GM12865 (cell line): ENCODE measurements at regions not wholly inside any gene's neighbourhood (a gene's known extent, or its start where the extent isn't known, plus 50 kb on each side); places are given as distances from the start of the nearest gene placed in this dataset.

Experiments used
- DNase-seq: peaks from one replicate; pipeline ENCODE4 v3.0.0; 2010; ENCODE audit warnings: low read depth
- H3K4me3 ChIP-seq: 2 replicates; pipeline ENCODE4 v1.5.1; 2011; ENCODE audit warnings: mild to moderate bottlenecking, low read depth, low read length, control low read depth
- CTCF ChIP-seq: IDR thresholded peaks from 2 replicates; pipeline ENCODE4 v1.5.1; 2011; ENCODE audit warnings: low read length, control low read depth, low read depth, inconsistent platforms; ENCODE audit not compliant: insufficient read depth; ENCODE audit errors: missing control alignments

- no peak for TF ChIP-seq CTCF
- H3K4me3 ChIP-seq: no peak overlapping the region
- no peak for DNase-seq
Measured at GRCh38 chr7:53191191-53191695, 155.8 kb downstream of the POM121L12 start.

- H3K4me3 ChIP-seq: no peak overlapping the region
- no peak for TF ChIP-seq CTCF
- DNase-seq: no peak
Measured at GRCh38 chr7:53191836-53192443, 156.5 kb downstream of the POM121L12 start.

- H3K4me3 ChIP-seq: no peak overlapping the region
- no peak for DNase-seq
Measured at GRCh38 chr7:53205006-53205405, 169.6 kb downstream of the POM121L12 start.

GRCh38 chr7:53209129-53209528 is 173.7 kb downstream of the POM121L12 start:
- no peak for DNase-seq
- no peak overlapping the region for H3K4me3 ChIP-seq
- no peak for TF ChIP-seq CTCF

More at GRCh38 chr7:53205006-53205405, 169.6 kb downstream of the POM121L12 start:
- no peak for TF ChIP-seq CTCF

GRCh38 chr7:53214463-53214862 is 179.0 kb downstream of the POM121L12 start:
- H3K4me3 ChIP-seq: no peak overlapping the region
- DNase-seq: no peak
- no peak for TF ChIP-seq CTCF

GRCh38 chr7:53218730-53219504 is 183.5 kb downstream of the POM121L12 start:
- DNase-seq: no peak
- no peak overlapping the region for H3K4me3 ChIP-seq
- no peak for TF ChIP-seq CTCF
